IMR-90 (cell line): ENCODE measurements at regions not wholly inside any gene's neighbourhood (a gene's known extent, or its start where the extent isn't known, plus 50 kb on each side); places are given as distances from the start of the nearest gene placed in this dataset.

Experiments used
- ATAC-seq: fragments of 200-7000 bp; cut with Tn5 transposase; 2 replicates; pipeline ENCODE4 v1.9.1; 2020; ENCODE audit warnings: low read depth, mild to moderate bottlenecking, moderate library complexity
- BruUV-seq: library from RNA; stranded (reverse); fragments of 400-500 nt; replicated peaks from 2 replicates; lab custom pipeline; 2021; lab: Mats Ljungman, UMichigan
- CTCF ChIA-PET: fragments of 300-600 bp; formaldehyde crosslinking; extraction: SDS; loops from one replicate; lab custom pipeline; 2021; ENCODE audit warnings: antibody characterized with exemption; lab: Yijun Ruan, JAX
- POLR2A ChIA-PET: fragments of 300-600 bp; sonication (Branson Sonifier 250); formaldehyde crosslinking; loops from one replicate; lab custom pipeline; 2022; ENCODE audit warnings: antibody characterized with exemption; ENCODE audit not compliant: unreplicated experiment; lab: Charles Lee
- DNase-seq: peaks from one replicate; pipeline ENCODE4 v3.0.0; 2013
- H2AFZ ChIP-seq: replicated peaks from 2 replicates; pipeline ENCODE3; 2013; ENCODE audit warnings: low read length, mild to moderate bottlenecking; ENCODE audit not compliant: poor library complexity
- H2AK5ac ChIP-seq: 2 replicates; pipeline ENCODE4 v1.6.1; 2013; ENCODE audit warnings: low read depth, low read length, inconsistent platforms
- H2AK9ac ChIP-seq: replicated peaks from 2 replicates; pipeline ENCODE3; 2013; ENCODE audit warnings: mild to moderate bottlenecking, low read depth, low read length, moderate library complexity; ENCODE audit not compliant: poor library complexity
- H2BK120ac ChIP-seq: 2 replicates; pipeline ENCODE4 v1.6.1; 2013; ENCODE audit warnings: low read depth, low read length, inconsistent platforms
- H2BK15ac ChIP-seq: 3 replicates; pipeline ENCODE4 v1.6.1; 2013; ENCODE audit warnings: low read depth, low read length, inconsistent platforms
- H2BK20ac ChIP-seq: 2 replicates; pipeline ENCODE4 v1.6.1; 2013; ENCODE audit warnings: low read depth, mild to moderate bottlenecking, inconsistent platforms, low read length, moderate library complexity
- H2BK5ac ChIP-seq: 2 replicates; pipeline ENCODE4 v1.6.1; 2013; ENCODE audit warnings: mild to moderate bottlenecking, low read depth, low read length, inconsistent platforms; ENCODE audit not compliant: poor library complexity, severe bottlenecking
- H3K14ac ChIP-seq: replicated peaks from 2 replicates; pipeline ENCODE4 v1.6.1; 2013; ENCODE audit warnings: low read depth, low read length, inconsistent platforms
- H3K18ac ChIP-seq: 2 replicates; pipeline ENCODE4 v1.6.1; 2013; ENCODE audit warnings: low read depth, low read length, control low read depth
- H3K23ac ChIP-seq: 2 replicates; pipeline ENCODE4 v1.6.1; 2013; ENCODE audit warnings: low read depth, low read length, inconsistent platforms
- H3K27ac ChIP-seq: 2 replicates; pipeline ENCODE4 v1.5.1; 2013; ENCODE audit warnings: mild to moderate bottlenecking, control low read depth, low read length; ENCODE audit not compliant: insufficient read depth
- H3K27me3 ChIP-seq: 2 replicates; pipeline ENCODE4 v1.6.1; 2013; ENCODE audit warnings: low read length; ENCODE audit not compliant: control insufficient read depth, insufficient read depth
- H3K36me3 ChIP-seq: 2 replicates; pipeline ENCODE4 v1.6.1; 2013; ENCODE audit warnings: low read length, mixed read lengths; ENCODE audit not compliant: control insufficient read depth, insufficient read depth
- H3K4ac ChIP-seq: 2 replicates; pipeline ENCODE4 v1.6.1; 2013; ENCODE audit warnings: low read depth, low read length, inconsistent platforms
- H3K4me1 ChIP-seq: 2 replicates; pipeline ENCODE4 v1.6.1; 2013; ENCODE audit warnings: low read length, mixed read lengths; ENCODE audit not compliant: control insufficient read depth, insufficient read depth
- H3K4me2 ChIP-seq: 2 replicates; pipeline ENCODE4 v1.6.1; 2013; ENCODE audit warnings: low read depth, mild to moderate bottlenecking, control low read depth, low read length, moderate library complexity
- H3K4me3 ChIP-seq: 2 replicates; pipeline ENCODE4 v1.5.1; 2013; ENCODE audit warnings: low read depth, mild to moderate bottlenecking, control low read depth, low read length, moderate library complexity; ENCODE audit not compliant: insufficient read depth
- H3K56ac ChIP-seq: 2 replicates; pipeline ENCODE4 v1.6.1; 2013; ENCODE audit warnings: low read length, inconsistent platforms; ENCODE audit not compliant: insufficient read depth; ENCODE audit errors: extremely low read depth
- H3K79me1 ChIP-seq, 2 experiments: 2 replicates each; pipeline ENCODE4 v1.6.1; 2013; ENCODE audit warnings: low read length in 2 of 2, inconsistent platforms in 1 of 2, low read depth in 1 of 2
- H3K9ac ChIP-seq: 2 replicates; pipeline ENCODE4 v1.6.1; 2013; ENCODE audit warnings: low read depth, low read length, control low read depth
- H3K9me1 ChIP-seq: 2 replicates; pipeline ENCODE4 v1.6.1; 2013; ENCODE audit warnings: low read length, inconsistent platforms; ENCODE audit not compliant: insufficient read depth
- H3K9me3 ChIP-seq: 2 replicates; pipeline ENCODE4 v1.6.1; 2013; ENCODE audit warnings: low read length; ENCODE audit not compliant: control insufficient read depth, insufficient read depth
- H4K20me1 ChIP-seq: 2 replicates; pipeline ENCODE4 v1.6.1; 2013; ENCODE audit warnings: low read length, inconsistent platforms; ENCODE audit not compliant: insufficient read depth
- H4K5ac ChIP-seq: 2 replicates; pipeline ENCODE4 v1.6.1; 2013; ENCODE audit warnings: mild to moderate bottlenecking, low read depth, low read length, control low read depth
- H4K8ac ChIP-seq, 2 experiments: 2 replicates each; pipeline ENCODE4 v1.6.1; 2013; ENCODE audit warnings: low read depth in 2 of 2, low read length in 2 of 2, control low read depth in 1 of 2, inconsistent platforms in 1 of 2
- H4K91ac ChIP-seq: 2 replicates; pipeline ENCODE4 v1.6.1; 2013; ENCODE audit warnings: low read depth, low read length, inconsistent platforms; ENCODE audit not compliant: insufficient read depth
- CEBPB ChIP-seq: IDR thresholded peaks from 2 replicates; pipeline ENCODE4 v1.6.1; 2012; ENCODE audit warnings: low read depth, low read length, improper control_type of control experiment
- CHD1 ChIP-seq: IDR thresholded peaks from 2 replicates; pipeline ENCODE4 v1.6.1; 2012; ENCODE audit warnings: low read depth, low read length, improper control_type of control experiment
- FOS ChIP-seq: fragments of 150-350 bp; IDR thresholded peaks from 2 replicates; pipeline ENCODE4 v1.6.1; 2016; ENCODE audit warnings: low read depth, low read length
- MAZ ChIP-seq: IDR thresholded peaks from 2 replicates; pipeline ENCODE4 v1.6.1; 2012; ENCODE audit warnings: low read depth, mild to moderate bottlenecking, low read length, improper control_type of control experiment, moderate library complexity, borderline replicate concordance
- NFE2L2 ChIP-seq: fragments of 150-350 bp; IDR thresholded peaks from 2 replicates; pipeline ENCODE4 v1.6.1; 2016; ENCODE audit warnings: low read depth, mild to moderate bottlenecking, low read length
- RAD21 ChIP-seq: IDR thresholded peaks from 2 replicates; pipeline ENCODE4 v1.6.1; 2012; ENCODE audit warnings: low read length, improper control_type of control experiment
- RFX5 ChIP-seq: IDR thresholded peaks from 2 replicates; pipeline ENCODE4 v1.8.0; 2012; ENCODE audit warnings: low read depth, mild to moderate bottlenecking, low read length, moderate library complexity
- SMC3 ChIP-seq: fragments of 150-350 bp; IDR thresholded peaks from 2 replicates; pipeline ENCODE4 v1.6.1; 2016; ENCODE audit warnings: low read depth, mild to moderate bottlenecking, antibody characterized with exemption, low read length, moderate library complexity
- USF2 ChIP-seq: fragments of 150-350 bp; IDR thresholded peaks from 2 replicates; pipeline ENCODE4 v1.6.1; 2017; ENCODE audit warnings: mild to moderate bottlenecking, antibody characterized with exemption, low read length, low read depth
- WGBS, 2 experiments: methylation state at CpG; one replicate each; pipeline versions ENCODE4 v1.1.5 to v1.1.7; 2013; ENCODE audit warnings: missing lambda C conversion rate in 2 of 2; ENCODE audit not compliant: insufficient read length in 1 of 2; ENCODE audit errors: extremely low coverage in 2 of 2; 5-methylcytosine and 5-hydroxymethylcytosine counted together
- dilution Hi-C: fragments of 300-500 bp; cut with HindIII; formaldehyde crosslinking; loops from one replicate; pipeline ENCODE4 v1.14.3; 2018; ENCODE audit warnings: low sequenced_read_pairs; ENCODE audit not compliant: unreplicated experiment
- in situ Hi-C: fragments of 300-500 bp; cut with MboI; formaldehyde crosslinking; loops from 3 replicates; pipeline ENCODE4 v1.14.3; 2019; ENCODE audit warnings: low sequenced_read_pairs, inconsistent platforms, mixed read lengths
- intact Hi-C: fragments of 100-400 bp; cut with micrococcal nuclease; formaldehyde crosslinking; loops from 2 replicates; pipeline ENCODE4 v1.10.0; 2022
- TF ChIP-seq, protein P1 (sequence below): fragments of 150-350 bp; IDR thresholded peaks from 2 replicates; pipeline ENCODE4 v1.6.1; 2016; ENCODE audit warnings: low read depth, mild to moderate bottlenecking, low read length, moderate library complexity, borderline replicate concordance
- TF ChIP-seq, protein P2 (sequence below): conservative IDR thresholded peaks from 2 replicates; pipeline ENCODE4 v1.5.1; 2012; ENCODE audit warnings: mild to moderate bottlenecking, low read depth, low read length, improper control_type of control experiment

- no peak for TF ChIP-seq USF2
Measured at GRCh38 chr5:174573221-174573994, 151.0 kb upstream of the MSX2 start (continued).

DNA sequence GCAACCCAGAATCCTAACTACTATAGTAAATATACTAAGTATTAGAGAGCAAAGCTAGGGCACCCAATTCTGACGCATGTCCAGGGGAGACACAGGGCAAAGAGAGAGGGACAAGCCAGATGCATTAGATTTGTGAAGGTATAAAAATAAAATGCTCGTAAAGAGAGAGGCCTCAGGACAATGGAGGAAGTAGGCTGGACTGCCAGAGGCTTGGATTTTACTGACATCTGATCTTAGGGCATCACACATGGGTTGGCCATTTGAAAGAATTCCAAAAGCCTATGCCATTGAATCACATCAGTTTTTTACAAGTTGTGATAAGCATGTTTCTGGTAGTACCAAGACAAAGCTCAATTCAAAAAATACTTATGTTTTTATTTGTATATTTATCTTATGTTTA, 149.3 kb upstream of the MSX2 start:
- Histone ChIP-seq H4K20me1 (no peaks in the 10 kb centered on the region), H3K9me1 (peaks cover 3% of the 10 kb centered on the region), H3K79me1 (no peaks in the 10 kb centered on the region), H2BK5ac (no peak overlapping the region), H3K4me1 (peaks cover 12% of the 10 kb centered on the region), H2BK120ac (no peak overlapping the region), H3K27me3 (no peaks in the 10 kb centered on the region), H3K18ac (no peak overlapping the region), H3K36me3 (no peaks in the 10 kb centered on the region), H3K9ac (no peak overlapping the region), H3K4me3 (no peak overlapping the region), H3K9me3 (no peaks in the 10 kb centered on the region), H2AFZ (no peak overlapping the region), H3K23ac (no peak overlapping the region), H2AK9ac (no peak overlapping the region), H2BK20ac (no peak overlapping the region), H4K91ac (no peak overlapping the region), H4K8ac (no peak overlapping the region), H3K4me2 (no peak overlapping the region), H3K14ac (no peak overlapping the region), H3K4ac (no peak overlapping the region), H2BK15ac (no peak overlapping the region), H3K56ac (no peak overlapping the region), H2AK5ac (no peak overlapping the region), H4K5ac (no peak overlapping the region), H3K27ac (no peak overlapping the region)
- dilution Hi-C loops, result no loop called here
- no TSS peak for BruUV-seq
- intact Hi-C loops, result no loop called here
- DNase-seq (no peak), ATAC-seq (no peak)
- in situ Hi-C loops, result no loop called here
- ChIA-PET CTCF (interaction anchor here (1.3 kb wide), 1 partner anchor 25 kb away, joined by 3 read pairs; no protein-coding TSS in a partner anchor), POLR2A (interaction anchor here (0.6 kb wide), 1 partner anchor 156 kb away, joined by 6 read pairs; no protein-coding TSS in a partner anchor)
- WGBS, 2 experiments, result 100% methylated on average over 1 of the region's 2 CpGs; no CpG with 5 or more reads in 1 of the 2 experiments
- TF ChIP-seq MAZ (no peak), FOS (no peak), USF2 (no peak), RAD21 (no peak), RFX5 (no peak), CHD1 (no peak), SMC3 (no peak), CEBPB (no peak), NFE2L2 (no peak)
- TF ChIP-seq, protein P1, sequence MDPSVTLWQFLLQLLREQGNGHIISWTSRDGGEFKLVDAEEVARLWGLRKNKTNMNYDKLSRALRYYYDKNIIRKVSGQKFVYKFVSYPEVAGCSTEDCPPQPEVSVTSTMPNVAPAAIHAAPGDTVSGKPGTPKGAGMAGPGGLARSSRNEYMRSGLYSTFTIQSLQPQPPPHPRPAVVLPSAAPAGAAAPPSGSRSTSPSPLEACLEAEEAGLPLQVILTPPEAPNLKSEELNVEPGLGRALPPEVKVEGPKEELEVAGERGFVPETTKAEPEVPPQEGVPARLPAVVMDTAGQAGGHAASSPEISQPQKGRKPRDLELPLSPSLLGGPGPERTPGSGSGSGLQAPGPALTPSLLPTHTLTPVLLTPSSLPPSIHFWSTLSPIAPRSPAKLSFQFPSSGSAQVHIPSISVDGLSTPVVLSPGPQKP, result no peak
- TF ChIP-seq, protein P2, sequence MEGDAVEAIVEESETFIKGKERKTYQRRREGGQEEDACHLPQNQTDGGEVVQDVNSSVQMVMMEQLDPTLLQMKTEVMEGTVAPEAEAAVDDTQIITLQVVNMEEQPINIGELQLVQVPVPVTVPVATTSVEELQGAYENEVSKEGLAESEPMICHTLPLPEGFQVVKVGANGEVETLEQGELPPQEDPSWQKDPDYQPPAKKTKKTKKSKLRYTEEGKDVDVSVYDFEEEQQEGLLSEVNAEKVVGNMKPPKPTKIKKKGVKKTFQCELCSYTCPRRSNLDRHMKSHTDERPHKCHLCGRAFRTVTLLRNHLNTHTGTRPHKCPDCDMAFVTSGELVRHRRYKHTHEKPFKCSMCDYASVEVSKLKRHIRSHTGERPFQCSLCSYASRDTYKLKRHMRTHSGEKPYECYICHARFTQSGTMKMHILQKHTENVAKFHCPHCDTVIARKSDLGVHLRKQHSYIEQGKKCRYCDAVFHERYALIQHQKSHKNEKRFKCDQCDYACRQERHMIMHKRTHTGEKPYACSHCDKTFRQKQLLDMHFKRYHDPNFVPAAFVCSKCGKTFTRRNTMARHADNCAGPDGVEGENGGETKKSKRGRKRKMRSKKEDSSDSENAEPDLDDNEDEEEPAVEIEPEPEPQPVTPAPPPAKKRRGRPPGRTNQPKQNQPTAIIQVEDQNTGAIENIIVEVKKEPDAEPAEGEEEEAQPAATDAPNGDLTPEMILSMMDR, result no peak
